ENCODE measurements at regions not wholly inside any gene's neighbourhood (a gene's known extent, or its start where the extent isn't known, plus 50 kb on each side); places are given as distances from the start of the nearest gene placed in this dataset.
"Not testable (repeated sequence)": the region's sequence is repeated elsewhere in the genome, so short reads cannot be mapped to it uniquely, and the experiment has no call there.

GRCh38 chr17:63226720-63227119, 219.4 kb downstream of the CYB561 start:
- ATAC-seq; intact Hi-C loops (cut with micrococcal nuclease); H3K9me3 ChIP-seq (ENCODE audit: control insufficient read depth in 2 of 3, low read length in 3 of 3); H3K27me3 Mint-ChIP-seq; CTCF ChIA-PET; H3K4me1 ChIP-seq (ENCODE audit: control insufficient read depth in 2 of 2, insufficient read depth in 2 of 2, low read length in 2 of 2); H3K36me3 ChIP-seq (ENCODE audit: control insufficient read depth in 2 of 3, insufficient read depth in 3 of 3, low read length in 3 of 3); H3K27ac Mint-ChIP-seq; DNase-seq; H3K4me1 Mint-ChIP-seq; H3K4me3 Mint-ChIP-seq; H3K27me3 ChIP-seq (ENCODE audit: control insufficient read depth in 2 of 2, insufficient read depth in 2 of 2, low read length in 2 of 2); POLR2A ChIA-PET; H3K27ac ChIP-seq (ENCODE audit: low read depth, low read length); H3K4me3 ChIP-seq (ENCODE audit: low read length): not testable (repeated sequence)
- Mint-ChIP-seq H3K36me3 (peaks cover 0 to 42% (median 29%) of the 10 kb centered on the region in 5 donors), H3K9me3 (peaks cover 0 to 36% (median 16%) of the 10 kb centered on the region in 11 donors)

GRCh38 chr17:63231015-63231620, 215.0 kb downstream of the CYB561 start:
- intact Hi-C loops (cut with micrococcal nuclease); H3K27me3 ChIP-seq (ENCODE audit: control insufficient read depth in 2 of 2, insufficient read depth in 2 of 2, low read length in 2 of 2); H3K27ac ChIP-seq (ENCODE audit: low read depth, low read length); CTCF ChIA-PET; H3K9me3 ChIP-seq (ENCODE audit: control insufficient read depth in 2 of 3, low read length in 3 of 3); H3K36me3 ChIP-seq (ENCODE audit: control insufficient read depth in 2 of 3, insufficient read depth in 3 of 3, low read length in 3 of 3); H3K27me3 Mint-ChIP-seq; H3K4me1 ChIP-seq (ENCODE audit: control insufficient read depth in 2 of 2, insufficient read depth in 2 of 2, low read length in 2 of 2); DNase-seq; H3K4me3 ChIP-seq (ENCODE audit: low read length); H3K27ac Mint-ChIP-seq; H3K4me3 Mint-ChIP-seq; POLR2A ChIA-PET; ATAC-seq; H3K4me1 Mint-ChIP-seq: not testable (repeated sequence)
- Mint-ChIP-seq H3K36me3 (peaks cover 0 to 60% (median 47%) of the 10 kb centered on the region in 5 donors), H3K9me3 (peaks cover 0 to 48% (median 18%) of the 10 kb centered on the region in 11 donors)

GRCh38 chr17:63232565-63233310, 213.4 kb downstream of the CYB561 start:
- Mint-ChIP-seq H3K27ac (no peak overlapping the region), H3K36me3 (peaks cover 0 to 61% (median 50%) of the 10 kb centered on the region in 5 donors), H3K9me3 (peaks cover 0 to 41% (median 18%) of the 10 kb centered on the region in 11 donors), H3K4me3 (no peak overlapping the region), H3K27me3 (no peaks in the 10 kb centered on the region), H3K4me1 (peaks cover 0 to 5% (median 0%) of the 10 kb centered on the region in 7 donors)
- Histone ChIP-seq H3K27ac (ENCODE audit: low read depth, low read length) (no peak overlapping the region), H3K36me3 (ENCODE audit: control insufficient read depth in 2 of 3, insufficient read depth in 3 of 3, low read length in 3 of 3) (no peaks in the 10 kb centered on the region), H3K4me3 (ENCODE audit: low read length) (no peak overlapping the region), H3K27me3 (ENCODE audit: control insufficient read depth in 2 of 2, insufficient read depth in 2 of 2, low read length in 2 of 2) (no peaks in the 10 kb centered on the region), H3K4me1 (ENCODE audit: control insufficient read depth in 2 of 2, insufficient read depth in 2 of 2, low read length in 2 of 2) (no peaks in the 10 kb centered on the region), H3K9me3 (ENCODE audit: control insufficient read depth in 2 of 3, low read length in 3 of 3) (no peaks in the 10 kb centered on the region)
- ChIA-PET CTCF (no interaction called here), POLR2A (no interaction called here)
- intact Hi-C loops (cut with micrococcal nuclease) = no loop called here
- DNase-seq = no peak
- ATAC-seq = no peak

GRCh38 chr17:63240106-63240505, 206.0 kb downstream of the CYB561 start:
- Histone ChIP-seq H3K4me3 (ENCODE audit: low read length) (no peak overlapping the region), H3K27me3 (ENCODE audit: control insufficient read depth in 2 of 2, insufficient read depth in 2 of 2, low read length in 2 of 2) (no peaks in the 10 kb centered on the region), H3K9me3 (ENCODE audit: control insufficient read depth in 2 of 3, low read length in 3 of 3) (no peaks in the 10 kb centered on the region), H3K36me3 (ENCODE audit: control insufficient read depth in 2 of 3, insufficient read depth in 3 of 3, low read length in 3 of 3) (no peaks in the 10 kb centered on the region), H3K27ac (ENCODE audit: low read depth, low read length) (no peak overlapping the region), H3K4me1 (ENCODE audit: control insufficient read depth in 2 of 2, insufficient read depth in 2 of 2, low read length in 2 of 2) (no peaks in the 10 kb centered on the region)
- peaks cover 0 to 2% (median 0%) of the 10 kb centered on the region in 7 donors for H3K4me1 Mint-ChIP-seq
- H3K27me3 Mint-ChIP-seq = no peaks in the 10 kb centered on the region
- DNase-seq = no peak
- intact Hi-C loops (cut with micrococcal nuclease) = no loop called here
- H3K9me3 Mint-ChIP-seq = peaks cover 0 to 14% (median 2%) of the 10 kb centered on the region in 11 donors
- H3K27ac Mint-ChIP-seq = no peak overlapping the region
- ChIA-PET POLR2A (no interaction called here), CTCF (no interaction called here)
- no peak overlapping the region for H3K4me3 Mint-ChIP-seq
- ATAC-seq = no peak
- H3K36me3 Mint-ChIP-seq = peaks cover 0 to 71% (median 62%) of the 10 kb centered on the region in 5 donors

GRCh38 chr17:63246344-63246743, 199.8 kb downstream of the CYB561 start:
- DNase-seq = no peak
- H3K4me3 Mint-ChIP-seq = no peak overlapping the region
- intact Hi-C loops (cut with micrococcal nuclease) = no loop called here
- H3K4me1 Mint-ChIP-seq = peaks cover 0 to 2% (median 0%) of the 10 kb centered on the region in 7 donors
- peaks cover 0 to 26% (median 20%) of the 10 kb centered on the region in 5 donors for H3K36me3 Mint-ChIP-seq
- POLR2A ChIA-PET = no interaction called here
- no peak overlapping the region for H3K27ac Mint-ChIP-seq
- Histone ChIP-seq H3K4me1 (ENCODE audit: control insufficient read depth in 2 of 2, insufficient read depth in 2 of 2, low read length in 2 of 2) (no peaks in the 10 kb centered on the region), H3K27ac (ENCODE audit: low read depth, low read length) (no peak overlapping the region), H3K36me3 (ENCODE audit: control insufficient read depth in 2 of 3, insufficient read depth in 3 of 3, low read length in 3 of 3) (no peaks in the 10 kb centered on the region), H3K4me3 (ENCODE audit: low read length) (no peak overlapping the region), H3K27me3 (ENCODE audit: control insufficient read depth in 2 of 2, insufficient read depth in 2 of 2, low read length in 2 of 2) (no peaks in the 10 kb centered on the region), H3K9me3 (ENCODE audit: control insufficient read depth in 2 of 3, low read length in 3 of 3) (no peaks in the 10 kb centered on the region)
- CTCF ChIA-PET = no interaction called here
- peaks cover 0 to 4% (median 0%) of the 10 kb centered on the region in 5 donors for H3K27me3 Mint-ChIP-seq
- ATAC-seq = no peak
- H3K9me3 Mint-ChIP-seq = peaks cover 0 to 14% (median 0%) of the 10 kb centered on the region in 11 donors

DNA sequence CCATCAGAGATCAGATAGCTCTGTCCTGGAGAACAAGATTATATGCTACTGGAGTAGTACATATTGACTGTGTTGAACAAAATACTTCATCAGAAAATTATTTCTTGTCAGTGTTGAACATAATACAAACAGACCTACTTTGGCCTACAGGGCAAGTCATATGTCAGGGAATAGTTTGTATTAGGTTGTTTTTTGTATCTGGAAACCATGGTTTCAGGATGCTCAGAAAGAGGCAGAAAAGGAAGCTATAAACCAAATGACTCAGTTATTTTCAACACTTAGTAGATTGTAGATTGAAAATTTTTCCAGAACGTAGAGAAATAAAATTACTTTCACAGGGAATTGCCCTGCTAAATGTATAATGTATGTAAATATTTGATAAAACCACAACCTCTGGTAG, 198.4 kb downstream of the CYB561 start:
- Mint-ChIP-seq H3K9me3 (peaks cover 0 to 14% (median 0%) of the 10 kb centered on the region in 11 donors), H3K27me3 (peaks cover 0 to 8% (median 0%) of the 10 kb centered on the region in 5 donors)

More for the DNA sequence above, 198.4 kb downstream of the CYB561 start:
- POLR2A ChIA-PET = no interaction called here
- Mint-ChIP-seq H3K27ac (no peak overlapping the region), H3K4me1 (peaks cover 0 to 3% (median 0%) of the 10 kb centered on the region in 7 donors), H3K4me3 (no peak overlapping the region), H3K36me3 (peaks cover 0 to 20% (median 15%) of the 10 kb centered on the region in 5 donors)
- H3K9me3 ChIP-seq (ENCODE audit: control insufficient read depth in 2 of 3, low read length in 3 of 3) = no peaks in the 10 kb centered on the region
- H3K4me3 ChIP-seq (ENCODE audit: low read length) = no peak overlapping the region
- H3K4me1 ChIP-seq (ENCODE audit: control insufficient read depth in 2 of 2, insufficient read depth in 2 of 2, low read length in 2 of 2) = no peaks in the 10 kb centered on the region
- no peak overlapping the region for H3K27ac ChIP-seq (ENCODE audit: low read depth, low read length)
- no peaks in the 10 kb centered on the region for H3K27me3 ChIP-seq (ENCODE audit: control insufficient read depth in 2 of 2, insufficient read depth in 2 of 2, low read length in 2 of 2)
- CTCF ChIA-PET = no interaction called here
- no peak for DNase-seq
- intact Hi-C loops (cut with micrococcal nuclease) = no loop called here
- no peak for ATAC-seq
- no peaks in the 10 kb centered on the region for H3K36me3 ChIP-seq (ENCODE audit: control insufficient read depth in 2 of 3, insufficient read depth in 3 of 3, low read length in 3 of 3)
